ENCODE measurements at regions not wholly inside any gene's neighbourhood (a gene's known extent, or its start where the extent isn't known, plus 50 kb on each side); places are given as distances from the start of the nearest gene placed in this dataset.

DNA sequence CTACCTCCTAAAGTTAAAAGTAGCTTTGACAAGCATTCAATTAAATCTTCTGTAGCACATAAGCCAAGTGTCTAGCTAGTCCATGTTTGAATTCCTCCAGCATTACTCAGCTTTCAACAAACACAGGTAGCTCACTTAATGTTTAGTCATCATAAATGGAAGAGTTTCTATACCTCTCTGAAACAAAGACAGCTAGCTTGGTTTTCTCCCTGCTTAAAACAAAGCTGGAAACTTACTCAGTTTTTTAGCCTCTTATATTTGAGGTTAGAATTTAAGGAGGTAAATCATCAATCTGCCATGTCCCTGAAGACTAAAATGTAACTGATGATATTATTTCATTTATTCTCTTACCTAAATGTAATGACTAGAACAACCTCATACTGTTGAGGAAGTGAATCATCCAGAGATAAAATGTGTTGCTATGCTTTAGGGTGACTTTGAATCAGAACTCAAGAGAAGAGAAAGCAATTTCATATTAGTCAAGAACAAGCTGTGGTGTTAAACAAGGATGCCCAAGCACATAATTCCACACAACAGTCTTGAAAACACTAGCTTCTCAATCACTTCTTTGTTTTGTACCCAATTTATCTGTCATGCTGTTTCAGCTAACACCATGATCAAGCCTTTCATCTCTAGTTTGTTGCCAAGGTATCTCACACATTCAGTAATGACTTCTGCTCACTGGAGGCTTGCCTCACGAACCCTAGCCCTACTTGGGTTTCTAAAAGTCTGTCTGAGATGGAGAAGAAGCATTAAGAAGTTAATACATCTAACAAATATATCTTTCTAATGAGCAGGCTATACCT lies 251.9 kb downstream of the EPM2A start:
- DNase-seq: no peak

DNA sequence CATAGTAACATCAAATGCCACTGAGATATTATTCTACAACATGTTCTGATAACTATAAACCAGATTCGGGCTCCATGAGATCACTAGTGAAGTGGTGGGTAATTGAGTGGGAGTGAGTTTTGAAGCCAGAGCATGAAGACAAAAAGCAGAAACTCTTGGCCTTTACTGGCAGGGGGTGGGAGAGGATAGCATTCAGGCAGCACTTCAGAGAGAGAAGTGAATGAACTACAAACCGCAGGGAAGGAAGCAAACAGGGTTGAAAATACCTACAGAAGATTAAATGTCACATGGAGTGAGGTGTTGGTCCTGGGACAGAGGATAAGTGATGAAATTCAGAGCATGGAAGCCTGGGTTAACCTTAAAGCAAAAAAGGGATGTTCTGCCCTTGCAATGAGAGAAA lies 250.0 kb downstream of the EPM2A start:
- no peak for DNase-seq

DNA sequence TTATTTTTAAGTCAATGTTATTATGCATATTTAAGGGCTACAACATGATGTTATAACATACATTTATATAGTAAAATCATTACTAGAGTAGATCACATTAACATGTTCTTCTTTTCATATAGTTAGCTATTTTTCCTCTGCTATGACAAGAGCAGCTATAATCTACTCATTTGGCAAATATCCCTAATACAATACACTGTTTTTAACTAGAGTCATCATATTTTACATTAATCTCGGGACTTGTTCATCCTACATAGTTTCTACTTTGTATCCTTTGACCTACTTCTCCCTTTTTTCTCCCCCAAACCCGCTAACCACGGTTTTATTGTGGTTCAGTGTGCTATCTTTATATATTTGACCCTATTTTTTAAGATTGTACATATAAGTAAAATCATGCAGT lies 249.0 kb downstream of the EPM2A start:
- DNase-seq: no peak

DNA sequence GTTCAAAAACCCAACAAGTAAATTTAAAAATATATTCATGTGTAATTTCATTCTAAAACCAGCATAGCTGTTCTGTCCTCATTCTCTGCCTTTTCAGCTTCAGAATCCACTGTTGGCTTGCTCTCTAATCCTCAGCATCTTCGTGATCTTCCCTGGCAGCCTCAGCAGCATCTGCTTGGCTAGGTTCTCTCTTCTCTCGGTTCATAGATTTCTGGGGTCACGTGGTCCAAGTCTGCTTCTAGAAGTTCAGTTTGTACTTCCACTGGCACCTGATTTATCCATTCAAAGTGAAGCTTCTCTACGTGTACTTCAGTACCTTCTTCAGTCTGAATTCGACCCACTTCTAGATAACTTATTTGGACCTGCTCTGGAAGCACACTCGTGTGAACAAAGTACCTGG lies 245.7 kb downstream of the EPM2A start:
- DNase-seq: no peak

DNA sequence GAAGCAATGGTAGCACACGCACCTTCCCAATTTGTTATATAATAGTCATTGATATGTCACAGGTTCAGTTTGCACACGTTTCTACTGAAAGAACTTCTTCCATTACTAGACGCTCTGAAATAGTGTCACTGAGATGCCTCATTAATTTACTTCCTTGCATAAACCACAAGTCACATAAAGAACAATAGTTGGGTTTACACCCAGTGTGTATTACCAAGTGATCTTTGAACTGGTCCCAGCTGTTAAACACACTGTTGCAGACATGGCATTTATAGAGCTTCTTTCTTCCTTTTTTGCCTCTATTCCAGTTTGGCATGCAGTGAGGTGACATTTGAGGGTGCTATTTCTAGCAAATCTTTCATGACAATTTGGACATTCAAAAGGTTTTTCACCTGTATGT lies 245.3 kb downstream of the EPM2A start:
- DNase-seq: no peak

DNA sequence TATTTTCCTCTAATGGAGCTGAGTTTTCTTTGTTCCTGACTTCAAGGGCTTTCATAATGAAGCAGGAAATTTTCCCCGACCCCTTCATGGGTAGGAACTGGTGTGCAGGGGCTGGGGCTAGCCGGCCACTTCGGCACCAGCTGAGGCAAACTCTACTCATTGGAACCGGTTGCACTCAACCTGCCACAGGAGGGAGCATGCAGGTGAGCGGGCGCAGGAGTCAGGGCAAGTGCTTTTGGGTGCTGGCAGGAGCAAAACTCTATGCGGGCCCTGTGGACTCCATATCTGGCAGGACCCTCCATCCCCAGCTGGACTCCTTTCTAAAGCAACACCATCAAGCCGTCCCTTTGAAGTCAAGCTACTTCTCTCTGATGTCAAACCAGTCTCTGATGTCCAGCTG lies 244.2 kb downstream of the EPM2A start:
- DNase-seq: no peak

DNA sequence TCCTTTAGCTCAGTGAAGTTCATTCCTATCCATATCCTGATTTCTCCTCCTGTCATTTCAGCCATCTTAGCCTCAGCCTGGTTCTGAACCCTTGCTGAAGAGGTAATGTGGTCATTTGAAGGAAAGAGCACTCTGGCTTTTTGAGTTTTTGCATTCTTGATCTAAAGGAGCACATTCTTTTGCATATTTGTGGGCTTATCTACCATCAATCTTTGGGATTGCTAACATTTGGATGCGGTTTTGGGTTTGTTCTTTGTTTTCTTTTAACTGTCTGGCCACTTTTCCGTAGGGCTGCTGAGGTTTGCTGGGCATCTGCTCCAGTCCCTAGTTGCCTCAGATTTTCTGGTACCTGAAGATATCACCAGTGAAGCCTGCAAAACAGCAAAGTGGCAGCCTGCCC lies 238.3 kb downstream of the EPM2A start:
- no peak for DNase-seq

DNA sequence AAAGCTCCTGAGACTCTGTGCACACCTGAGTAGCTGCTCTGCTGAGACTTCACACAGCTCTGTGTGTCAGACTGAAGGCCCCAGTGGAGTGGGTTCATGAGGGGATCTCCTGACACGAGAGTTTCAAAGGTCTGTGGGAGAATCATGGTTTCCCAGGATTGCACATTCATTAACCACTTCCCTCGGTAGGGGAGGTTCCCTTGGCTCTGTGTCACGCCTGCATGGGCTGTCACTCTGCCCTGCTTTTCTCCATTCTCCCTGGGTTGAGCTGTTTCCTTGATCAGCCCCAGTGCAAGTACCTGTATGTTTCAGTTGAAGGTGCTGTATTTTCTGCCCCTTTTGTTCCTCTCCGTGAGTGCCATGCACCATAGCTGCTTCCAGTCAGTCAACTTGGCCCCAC lies 236.9 kb downstream of the EPM2A start:
- DNase-seq: no peak

DNA sequence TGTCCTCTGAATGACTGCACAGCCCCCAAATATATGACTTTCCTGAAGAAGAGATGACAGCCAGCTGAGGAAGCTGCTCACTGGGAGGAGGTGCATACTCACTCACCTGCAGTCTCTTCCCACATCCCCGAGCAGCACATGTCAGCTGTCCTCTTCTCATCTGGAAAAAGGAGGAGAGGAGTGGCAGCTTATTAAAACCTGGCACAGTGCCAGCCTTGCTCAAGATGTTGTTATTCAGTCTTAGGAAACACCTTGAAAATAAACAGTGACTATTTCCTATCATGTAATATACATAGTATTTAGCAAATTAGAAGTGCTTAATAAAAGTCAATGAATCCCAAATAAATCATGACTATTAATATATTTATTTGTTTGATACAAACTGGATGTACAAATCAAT lies 232.9 kb downstream of the EPM2A start:
- no peak for DNase-seq

DNA sequence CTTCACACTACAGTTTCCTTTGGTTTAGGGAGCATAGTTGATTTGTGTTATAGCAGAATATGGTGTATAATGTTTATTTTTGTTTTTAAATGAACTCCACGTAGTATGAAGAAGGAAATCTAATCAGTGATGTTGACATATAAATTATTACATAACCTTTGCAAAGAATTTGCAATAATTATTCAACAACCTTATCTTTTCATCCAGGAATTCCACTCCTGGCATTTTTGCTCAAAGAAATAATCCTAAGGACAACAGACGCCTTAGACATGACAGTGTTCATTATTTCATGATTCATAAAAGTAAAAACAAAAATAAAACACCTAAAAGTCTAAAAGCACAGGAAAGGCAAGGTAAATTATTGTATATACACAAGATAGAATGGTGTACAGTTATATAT lies 229.2 kb downstream of the EPM2A start:
- DNase-seq: no peak

DNA sequence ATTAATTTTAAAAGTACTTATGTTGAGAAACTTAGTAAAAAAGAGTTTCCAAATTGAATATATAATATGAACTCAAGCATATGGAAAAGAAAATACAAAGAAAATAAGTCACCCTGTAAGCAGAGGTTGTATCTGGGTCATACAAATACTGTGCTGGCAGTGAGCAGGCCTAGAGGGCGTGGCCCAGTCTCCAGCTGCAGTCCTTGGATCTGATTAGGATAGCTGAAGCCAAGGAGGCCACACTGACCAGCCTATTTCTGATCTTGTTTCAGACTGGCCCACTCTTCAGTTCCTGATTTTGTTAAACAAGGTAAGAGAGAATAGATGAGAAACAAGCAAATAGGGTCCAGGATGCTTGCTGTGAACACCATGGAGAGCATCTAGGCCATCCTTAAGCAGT lies 228.8 kb downstream of the EPM2A start:
- DNase-seq: no peak

DNA sequence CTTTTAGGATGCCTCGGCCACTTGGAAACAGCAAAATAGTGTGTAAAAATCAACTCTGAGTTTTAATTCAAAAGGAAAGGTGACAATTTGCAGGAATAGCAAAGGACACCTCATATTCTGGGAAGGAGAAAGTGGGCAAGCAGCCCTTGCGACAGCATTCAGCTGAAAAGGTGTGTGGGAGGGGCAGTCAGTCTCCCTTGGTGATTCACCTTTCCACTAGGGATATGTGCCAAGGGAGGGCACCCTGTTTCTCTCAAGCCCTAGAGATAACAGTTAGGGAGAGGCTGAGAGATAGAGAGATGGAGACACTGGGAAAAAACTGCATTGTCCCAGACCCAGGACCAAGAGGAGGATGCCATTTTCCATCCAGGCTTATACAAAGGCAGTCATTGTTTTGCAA lies 228.1 kb downstream of the EPM2A start:
- no peak for DNase-seq

DNA sequence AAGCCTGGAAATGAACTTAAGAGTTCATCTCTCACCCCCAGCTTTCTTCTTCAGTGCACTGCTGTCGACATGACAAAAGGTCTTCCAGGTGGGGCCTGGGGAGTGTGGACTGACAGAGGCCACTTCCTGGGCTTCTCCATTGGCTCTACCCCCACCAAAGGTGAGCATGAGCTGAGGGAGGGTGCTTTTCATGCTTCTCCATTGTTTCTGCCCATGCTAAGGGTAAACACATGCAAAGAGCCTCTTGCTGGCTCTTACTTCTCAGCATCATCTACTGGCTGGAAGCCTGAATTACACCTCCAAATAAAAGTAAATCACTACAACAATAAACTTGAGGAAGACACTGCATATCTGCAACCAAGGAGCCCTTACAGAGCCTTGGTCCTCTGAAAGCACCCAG lies 227.2 kb downstream of the EPM2A start:
- DNase-seq: no peak

DNA sequence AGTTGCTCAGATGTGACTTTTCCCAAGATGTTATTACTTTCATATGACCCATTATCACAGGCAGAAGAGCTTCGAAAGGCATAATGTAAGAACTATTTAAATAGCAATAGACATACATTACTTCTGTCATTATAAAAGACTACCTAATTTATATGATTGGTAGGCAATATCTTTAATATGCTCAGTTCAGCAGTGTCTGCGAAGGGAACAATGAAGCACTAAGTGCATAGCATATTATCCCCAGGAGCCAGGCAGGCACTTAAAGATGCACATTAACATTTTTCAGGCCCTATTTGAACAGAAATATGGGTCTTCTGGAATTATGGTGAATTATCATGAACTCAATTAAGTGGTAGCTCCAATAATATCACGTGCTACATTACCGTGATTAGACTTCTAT lies 217.8 kb downstream of the EPM2A start:
- no peak for DNase-seq

DNA sequence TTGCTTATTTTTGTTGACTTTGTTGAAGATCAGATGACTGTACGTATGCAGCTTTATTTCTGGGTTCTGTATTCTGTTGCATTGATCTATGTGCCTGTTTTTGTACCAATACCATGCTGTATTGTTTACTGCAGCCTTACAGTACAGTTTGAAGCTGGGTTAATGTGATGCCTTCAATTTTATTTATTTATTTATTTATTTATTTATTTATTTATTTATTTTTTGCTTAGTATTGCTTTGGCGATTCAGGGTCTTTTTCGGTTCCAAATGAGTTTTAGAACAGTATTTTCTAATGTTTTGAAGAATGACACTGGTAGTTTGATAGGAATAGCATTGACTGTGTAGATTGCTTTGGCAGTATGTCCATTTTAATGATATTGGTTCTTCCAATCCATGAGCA lies 210.3 kb downstream of the EPM2A start:
- DNase-seq: no peak

DNA sequence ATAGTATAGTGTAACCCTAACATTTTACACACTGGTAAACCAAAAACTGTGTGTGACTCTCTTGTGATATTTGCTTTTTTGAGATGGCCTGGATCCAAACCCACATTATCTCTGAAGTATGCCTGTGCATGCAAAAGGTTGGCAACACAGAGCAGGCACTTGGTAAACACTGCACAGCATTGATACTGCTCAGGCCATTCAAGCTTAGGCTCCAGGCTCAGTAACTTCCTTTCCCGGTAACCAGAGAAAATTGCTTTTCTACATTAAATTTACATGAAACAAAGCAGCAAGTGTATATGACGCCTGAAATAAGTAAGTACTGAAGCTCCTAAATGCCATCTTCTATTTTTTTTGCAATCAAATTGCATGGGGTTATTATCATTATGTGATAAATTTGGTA lies 205.7 kb downstream of the EPM2A start:
- DNase-seq: no peak

DNA sequence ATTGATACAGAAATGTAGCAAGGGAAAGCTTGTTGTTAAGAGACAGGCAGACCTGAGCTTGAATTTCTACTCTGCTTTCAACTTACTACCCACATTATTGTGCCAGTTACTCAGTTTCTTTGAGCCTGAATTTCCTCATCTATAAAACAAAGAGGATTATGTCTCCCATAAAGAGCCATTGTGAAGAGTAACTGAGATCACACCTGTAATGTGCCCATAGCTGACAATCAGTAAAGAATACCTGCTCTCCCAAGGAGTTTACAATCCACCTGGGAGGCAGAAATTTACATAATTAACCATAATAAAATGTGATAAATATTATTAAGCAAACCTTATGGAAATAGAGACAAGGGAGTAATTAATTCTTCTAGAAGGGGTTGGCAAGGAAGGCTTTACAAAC lies 204.9 kb downstream of the EPM2A start:
- no peak for DNase-seq

DNA sequence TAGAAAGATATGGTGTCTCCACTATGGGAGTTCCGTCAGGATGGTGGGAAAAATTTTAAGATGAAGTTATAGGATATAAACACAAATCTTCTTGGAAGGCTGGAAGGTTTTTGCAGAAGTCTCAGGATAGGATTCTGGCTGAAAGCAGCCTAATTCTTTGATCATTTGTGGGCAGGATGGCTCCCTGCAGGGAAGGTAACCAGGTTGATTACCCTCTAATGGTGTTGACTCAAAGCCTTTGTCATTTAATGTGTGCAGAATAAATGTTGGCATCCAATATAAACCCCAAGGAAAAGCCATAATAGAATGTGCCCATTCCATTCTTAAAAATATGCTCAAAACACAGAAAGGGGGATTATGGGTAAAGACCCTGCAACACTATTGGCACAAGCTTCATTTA lies 204.3 kb downstream of the EPM2A start:
- no peak for DNase-seq

DNA sequence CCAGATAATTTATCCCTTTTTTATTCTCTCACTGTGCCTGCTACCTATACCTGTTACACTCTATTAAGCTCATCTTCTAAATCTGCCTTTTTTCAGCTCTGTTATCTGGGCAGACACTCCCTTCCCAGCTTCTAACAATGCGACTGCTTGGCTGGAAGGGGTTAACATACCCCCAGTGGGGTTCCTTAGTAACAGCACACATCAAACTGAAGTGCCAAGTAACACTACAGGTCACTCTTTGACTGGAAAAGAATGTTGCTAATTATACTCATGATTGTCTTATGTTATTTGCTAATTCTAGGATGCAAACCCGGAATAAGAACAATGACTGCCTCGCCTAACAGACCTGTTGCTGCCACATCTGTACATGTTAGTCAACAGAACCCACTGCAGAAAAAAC lies 203.5 kb downstream of the EPM2A start:
- DNase-seq: no peak

DNA sequence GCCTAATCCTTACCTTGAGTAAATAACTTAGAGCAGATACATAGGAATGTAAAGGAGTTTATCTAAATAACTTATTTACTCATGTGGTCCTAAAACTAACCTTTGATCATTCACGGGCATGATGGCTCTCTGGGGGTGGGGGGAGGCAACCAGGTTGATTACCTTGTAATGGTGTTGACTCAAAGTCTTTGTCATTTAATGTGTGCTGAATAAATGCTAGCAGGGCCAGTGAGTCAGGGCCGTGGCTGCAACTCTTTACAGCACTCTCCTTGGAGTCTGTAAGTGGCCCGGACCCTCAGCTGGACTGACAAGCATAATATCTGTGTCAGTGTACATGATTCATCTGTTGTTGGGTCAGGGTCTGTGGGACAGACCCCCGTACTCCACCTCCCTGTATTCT lies 203.0 kb downstream of the EPM2A start:
- DNase-seq: no peak

DNA sequence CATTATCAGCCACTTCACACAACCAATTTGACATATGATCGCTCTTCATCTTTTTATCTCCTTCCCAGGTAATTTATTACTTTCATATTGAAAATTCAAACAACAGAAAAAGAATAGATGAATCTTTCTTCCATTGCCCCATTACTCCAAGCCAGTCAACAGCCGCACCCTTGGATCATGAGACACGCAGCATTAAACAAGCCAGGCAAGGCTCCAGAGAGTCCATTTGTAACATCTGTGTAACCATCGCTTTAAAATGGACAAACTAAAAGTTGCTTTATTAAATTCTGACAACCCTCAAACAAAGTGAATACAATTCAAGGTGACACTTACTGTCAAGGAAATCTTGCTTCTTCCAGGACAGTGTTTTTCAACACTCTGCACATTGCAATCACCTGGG lies 200.3 kb downstream of the EPM2A start:
- no peak for DNase-seq

DNA sequence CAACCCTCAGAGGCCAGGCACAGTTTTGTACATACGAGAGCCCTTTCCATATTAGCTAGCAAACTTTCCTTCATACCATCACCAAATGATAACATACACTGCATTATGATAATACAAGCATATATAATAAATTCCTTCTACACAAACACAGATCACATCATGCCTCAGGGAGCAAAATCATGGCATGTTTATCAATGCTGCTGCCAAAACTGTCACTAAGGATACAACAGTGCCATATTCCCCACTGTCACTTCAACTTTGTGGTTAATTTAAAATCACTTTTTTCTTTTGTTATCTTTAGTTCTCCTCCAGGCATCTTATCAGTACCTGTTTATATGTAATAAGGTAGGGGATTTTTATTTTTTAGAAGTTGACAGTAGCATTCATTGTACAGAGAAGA lies 196.3 kb downstream of the EPM2A start:
- no peak for DNase-seq

DNA sequence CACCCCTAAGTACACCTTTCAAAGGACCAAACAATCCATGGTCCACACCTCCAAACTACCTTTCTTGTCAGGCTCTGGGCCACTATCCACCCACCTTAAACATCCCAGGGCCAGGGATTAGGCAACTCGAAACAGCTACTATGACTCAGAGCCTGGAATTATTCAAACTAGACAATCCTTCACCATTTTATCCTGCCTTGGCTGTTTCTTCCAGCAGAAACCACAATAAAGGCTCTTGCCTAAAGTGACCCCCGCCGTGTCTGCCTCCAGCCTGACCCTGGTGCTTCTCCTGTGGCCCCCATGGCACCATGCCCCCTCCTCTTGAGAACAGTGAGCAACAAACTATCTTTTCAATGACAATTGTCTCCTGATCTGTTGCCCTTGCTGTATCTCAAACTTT lies 195.5 kb downstream of the EPM2A start:
- DNase-seq: no peak

DNA sequence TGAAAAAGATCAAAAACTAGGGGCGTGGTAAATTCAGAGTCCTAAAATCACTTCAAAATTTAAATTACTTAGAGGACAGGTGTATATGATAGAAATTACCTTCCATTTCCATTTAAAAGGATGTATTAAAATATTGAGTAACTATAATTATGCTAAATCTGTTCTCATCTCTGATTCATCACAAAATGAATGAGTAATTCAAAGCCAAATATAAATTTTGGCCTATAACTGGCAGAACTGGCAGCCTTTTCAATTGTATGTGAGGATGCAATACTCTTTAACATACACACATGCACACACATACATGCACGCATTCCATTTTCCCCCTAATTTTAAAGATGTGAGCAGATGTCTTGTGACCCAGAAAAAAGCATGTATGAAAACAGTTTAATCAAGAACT lies 194.6 kb downstream of the EPM2A start:
- no peak for DNase-seq

DNA sequence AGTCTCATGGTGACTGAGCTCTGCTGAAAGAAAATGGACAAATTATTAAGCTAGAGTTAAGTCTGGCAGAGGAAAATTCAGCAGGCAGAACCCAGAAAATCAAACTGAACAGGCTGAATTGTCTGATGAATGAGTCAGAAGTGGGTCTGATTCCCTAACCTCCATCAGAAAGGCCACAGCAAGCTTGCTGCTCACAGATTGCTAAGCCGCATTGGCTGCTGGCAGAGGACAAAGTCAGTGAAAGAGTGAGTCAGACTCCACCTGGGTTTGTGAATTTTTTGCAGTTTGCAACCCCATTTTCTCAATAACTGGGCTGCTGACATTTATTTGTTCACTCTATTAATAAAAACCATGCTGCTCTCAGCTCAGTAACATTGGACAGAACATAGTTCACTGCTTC lies 191.3 kb downstream of the EPM2A start:
- no peak for DNase-seq

DNA sequence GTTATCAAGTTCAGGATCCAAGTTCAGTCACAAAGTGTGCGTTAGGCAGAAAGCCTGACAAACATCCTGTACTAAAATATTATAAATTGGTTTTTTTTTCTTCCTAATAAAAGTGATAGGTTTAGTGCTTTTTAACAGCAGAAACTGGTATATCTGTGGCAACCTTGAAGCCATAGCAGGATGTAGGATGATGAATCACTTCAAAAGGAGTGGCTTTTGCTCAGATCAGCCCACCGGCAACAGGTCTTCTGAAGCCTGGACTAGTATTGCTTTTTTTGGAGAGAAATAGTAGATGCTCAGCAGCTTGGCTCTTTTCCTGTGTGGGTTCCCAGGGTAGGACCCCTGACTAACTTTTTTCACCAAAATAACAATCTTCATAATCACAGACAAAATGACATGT lies 190.8 kb downstream of the EPM2A start:
- no peak for DNase-seq
